ENCODE measurements at regions not wholly inside any gene's neighbourhood (a gene's known extent, or its start where the extent isn't known, plus 50 kb on each side); places are given as distances from the start of the nearest gene placed in this dataset.
"Not testable (repeated sequence)": the region's sequence is repeated elsewhere in the genome, so short reads cannot be mapped to it uniquely, and the experiment has no call there.

DNA sequence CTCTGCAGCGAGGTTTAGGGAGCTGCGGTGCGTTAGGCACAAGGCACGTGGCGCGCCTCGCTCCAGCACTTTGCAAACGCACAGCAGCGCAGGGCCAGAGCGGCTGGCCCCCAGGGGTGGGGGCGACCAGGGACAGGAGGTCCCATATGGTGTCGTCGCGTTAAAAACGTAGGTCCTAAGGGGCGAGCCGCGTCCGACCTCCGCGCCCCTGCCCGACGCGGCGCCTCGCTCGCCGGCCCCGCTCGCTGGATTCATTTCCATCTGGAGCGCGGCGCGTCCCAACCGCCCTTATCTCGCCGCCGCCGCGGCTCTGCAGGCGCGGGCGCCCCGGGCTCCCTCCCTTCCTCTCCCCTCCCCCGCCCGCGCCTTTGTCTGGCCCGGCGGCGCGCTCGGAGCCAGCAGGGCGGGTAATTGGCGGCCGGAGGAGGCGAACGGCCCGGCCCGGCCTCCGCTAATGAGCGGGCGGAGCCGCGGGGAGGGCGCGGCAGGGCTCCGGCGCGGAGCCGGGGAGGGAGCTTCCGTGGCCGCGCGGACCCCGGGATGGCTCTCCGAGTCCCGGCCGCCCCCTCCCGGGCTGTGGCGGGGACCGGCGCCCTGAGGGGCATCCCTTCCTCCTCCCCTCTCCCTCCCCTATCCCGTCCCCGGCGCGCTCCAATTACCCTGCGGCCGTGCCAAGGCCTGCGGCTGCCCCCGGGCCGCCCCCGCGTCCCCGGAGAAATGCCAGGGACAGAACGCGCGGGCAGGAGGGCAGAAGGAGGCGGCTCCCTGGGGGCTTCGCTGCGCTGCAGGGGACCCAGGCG lies 409.0 kb downstream of the BCOR start:
- no peak for DNase-seq

DNA sequence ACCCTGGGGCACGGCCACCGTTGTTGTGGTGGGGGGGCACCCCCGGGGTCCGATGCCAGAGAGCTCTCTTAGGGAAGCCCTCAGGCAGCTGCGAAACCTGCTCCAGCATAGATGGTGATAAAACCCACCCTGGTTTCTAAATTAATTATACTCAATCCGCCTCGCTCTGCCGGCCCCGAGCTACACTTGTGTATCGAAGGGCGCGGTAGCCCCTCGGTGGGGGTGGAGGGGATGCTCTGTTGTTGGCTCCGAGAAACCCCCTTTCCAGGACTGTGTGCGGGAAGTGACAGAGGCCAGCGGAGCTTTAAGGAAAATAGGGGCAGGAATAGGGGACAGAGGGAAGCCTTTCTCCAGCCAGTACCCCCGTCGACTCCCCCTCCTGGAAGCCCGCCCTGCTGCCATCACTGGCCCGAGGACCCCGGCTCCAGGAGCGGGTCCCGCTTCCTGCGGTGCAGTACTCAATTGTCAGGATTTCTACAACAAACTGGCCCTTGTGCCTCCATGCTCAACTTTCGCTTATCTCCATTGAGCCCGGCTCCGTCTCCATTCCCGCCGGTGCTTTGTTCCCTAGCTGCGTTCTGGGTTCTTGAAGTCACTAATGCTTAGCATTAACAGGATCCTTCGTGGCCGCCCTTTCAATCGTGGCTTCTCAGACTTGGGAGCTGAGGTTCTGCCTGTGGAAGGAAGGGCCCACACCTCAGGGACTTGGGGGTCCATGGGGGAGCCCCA lies 408.2 kb downstream of the BCOR start:
- no peak for DNase-seq

DNA sequence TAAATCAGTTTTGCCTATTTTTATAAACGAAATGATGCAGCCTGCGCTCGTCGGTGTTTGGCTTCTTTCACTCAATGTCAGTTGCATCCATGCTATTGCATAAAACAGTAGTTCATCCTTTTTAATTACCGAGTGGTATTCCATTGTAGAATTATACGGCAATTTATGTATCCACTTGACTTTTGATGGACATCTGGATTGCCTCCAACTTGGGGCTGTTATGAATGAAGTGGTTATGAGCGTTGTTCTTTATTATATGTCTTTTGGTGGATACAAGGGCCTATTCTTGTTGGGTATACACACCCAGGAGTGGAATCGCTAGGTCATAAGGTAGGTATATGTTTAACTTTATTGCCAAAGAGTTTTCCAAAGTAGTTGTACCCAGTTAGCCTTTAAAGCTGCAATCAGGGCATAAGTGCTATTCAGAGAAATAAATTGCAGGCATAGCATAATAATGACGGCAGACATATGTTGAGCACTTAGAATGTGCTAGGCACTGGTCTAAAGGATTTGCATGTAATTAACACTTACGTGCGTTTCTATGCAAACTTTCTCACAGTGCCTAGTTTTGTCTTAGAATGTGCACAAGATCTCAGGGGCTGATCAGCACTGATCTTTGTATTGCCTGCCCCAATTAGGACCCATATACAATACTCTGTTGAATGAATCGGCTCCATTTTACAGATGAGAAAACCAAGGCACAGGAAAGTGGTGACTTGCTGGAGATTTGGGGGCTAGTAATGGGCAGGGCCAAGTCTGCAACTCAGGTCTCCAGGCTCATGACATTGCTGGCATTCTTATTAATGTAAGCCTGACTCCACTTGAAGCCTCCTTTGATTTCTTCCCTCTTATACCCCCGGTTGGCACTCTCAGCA lies 407.0 kb downstream of the BCOR start:
- no peak for DNase-seq

DNA sequence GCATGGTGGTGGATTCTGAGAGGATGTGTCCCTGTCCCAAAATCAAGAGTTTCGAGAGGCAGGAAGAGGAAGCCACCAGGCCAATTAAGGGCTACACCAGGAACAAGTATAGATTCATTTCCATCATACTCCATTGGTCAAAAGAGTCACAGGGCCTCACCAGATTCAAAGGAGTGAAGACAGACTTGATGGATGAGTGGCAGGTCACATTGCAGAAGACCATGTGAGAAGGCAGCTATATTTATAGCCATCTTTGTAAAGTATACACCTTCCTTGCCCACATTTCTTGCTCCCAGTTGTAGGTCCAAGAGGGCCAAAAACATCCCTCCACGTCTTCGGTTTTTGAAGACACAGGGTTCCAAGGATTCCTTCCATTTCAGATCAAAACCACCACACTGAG lies 406.0 kb downstream of the BCOR start:
- DNase-seq: no peak

DNA sequence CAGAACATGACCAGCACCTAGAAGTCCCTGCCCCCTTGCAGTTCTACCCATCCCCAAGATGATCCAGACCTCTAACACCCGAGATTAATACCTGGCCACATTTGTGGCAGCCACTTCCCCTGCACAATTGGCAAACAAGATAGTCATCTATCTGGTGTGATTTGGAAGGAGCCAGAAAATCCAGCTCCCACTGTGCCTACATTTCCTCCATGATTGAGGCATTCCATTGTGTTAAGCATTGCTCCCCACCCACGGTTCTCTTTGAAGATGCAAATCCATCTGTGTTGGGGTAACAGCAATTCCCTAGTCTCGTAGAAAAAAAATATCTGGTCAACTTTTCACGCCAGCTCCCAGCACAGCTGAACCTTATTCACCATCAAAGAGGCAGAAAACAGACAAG lies 405.0 kb downstream of the BCOR start:
- DNase-seq: no peak

DNA sequence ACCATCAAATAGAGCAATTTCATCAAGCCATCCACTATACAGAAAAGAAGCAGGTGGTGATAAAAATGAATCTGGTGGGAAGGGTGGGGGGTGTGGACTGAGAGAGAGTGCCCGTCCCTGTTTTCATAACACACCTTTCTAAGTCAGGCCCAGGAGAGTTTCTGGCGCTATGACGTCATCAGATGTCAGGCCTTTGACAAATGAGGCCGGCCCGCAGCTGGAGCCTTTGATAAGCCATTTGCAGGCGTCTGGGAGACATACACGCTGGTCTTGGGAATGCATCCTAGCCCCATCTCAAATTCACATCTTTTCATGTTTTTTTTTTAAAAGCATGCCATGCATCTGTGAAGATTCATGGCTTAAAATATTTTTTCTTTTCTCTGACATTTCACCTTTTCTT lies 404.5 kb downstream of the BCOR start:
- no peak for DNase-seq

DNA sequence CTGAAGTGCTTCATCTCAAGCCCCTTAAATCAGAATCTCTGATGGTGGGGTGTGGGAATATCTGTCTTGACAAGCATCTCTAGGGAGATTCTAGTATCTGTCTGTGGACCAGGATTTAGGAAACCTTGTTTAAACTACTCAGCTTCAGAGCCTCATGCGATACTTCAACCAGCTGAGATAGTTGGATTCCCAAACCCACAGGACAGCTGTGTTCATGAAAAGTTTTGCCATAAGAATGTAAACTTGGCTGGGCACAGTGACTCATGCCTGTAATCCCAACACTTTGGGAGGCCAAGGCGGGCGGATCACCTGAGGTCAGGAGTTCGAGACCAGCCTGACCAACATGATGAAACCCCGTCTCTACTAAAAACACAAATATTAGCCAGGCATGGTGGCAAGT lies 395.1 kb downstream of the BCOR start:
- not testable (repeated sequence) for DNase-seq

DNA sequence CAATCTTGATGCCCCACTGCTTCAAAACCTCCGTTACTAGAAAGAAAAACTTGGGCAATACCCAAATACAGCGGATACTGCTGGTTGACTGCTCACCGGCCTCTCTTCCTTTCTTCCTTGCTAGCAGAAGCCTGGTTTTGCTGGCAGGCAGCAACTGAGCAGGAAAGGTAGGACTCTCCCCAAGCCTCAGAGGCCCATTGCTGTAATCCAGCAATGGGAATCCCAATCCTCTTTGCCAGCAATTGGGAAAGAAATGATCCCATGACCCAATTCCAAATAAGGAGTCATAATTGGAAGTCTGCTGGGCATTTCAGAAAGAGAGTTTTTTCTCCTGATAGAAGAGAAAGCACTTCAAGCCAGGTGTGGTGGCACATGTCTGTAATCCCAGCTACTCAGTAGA lies 394.5 kb downstream of the BCOR start:
- DNase-seq: no peak

DNA sequence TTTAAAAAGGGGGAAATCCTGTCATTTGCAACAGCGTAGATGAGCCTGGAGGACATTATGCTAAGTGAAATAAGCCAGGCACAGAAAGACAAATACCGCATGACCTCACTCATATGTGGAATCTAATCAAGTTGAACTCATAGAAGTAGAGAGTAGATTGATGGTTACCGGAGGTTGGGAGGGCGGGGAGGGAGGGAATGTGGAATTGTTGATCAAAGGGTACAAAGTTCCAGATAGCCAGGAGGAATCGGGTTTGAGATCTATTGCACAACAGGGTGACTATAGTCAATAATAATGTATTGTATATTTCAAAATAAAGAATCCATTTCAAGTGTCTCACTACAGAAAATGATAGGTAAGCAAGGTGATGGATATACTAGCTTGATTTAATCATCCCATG lies 393.2 kb downstream of the BCOR start:
- DNase-seq: no peak

DNA sequence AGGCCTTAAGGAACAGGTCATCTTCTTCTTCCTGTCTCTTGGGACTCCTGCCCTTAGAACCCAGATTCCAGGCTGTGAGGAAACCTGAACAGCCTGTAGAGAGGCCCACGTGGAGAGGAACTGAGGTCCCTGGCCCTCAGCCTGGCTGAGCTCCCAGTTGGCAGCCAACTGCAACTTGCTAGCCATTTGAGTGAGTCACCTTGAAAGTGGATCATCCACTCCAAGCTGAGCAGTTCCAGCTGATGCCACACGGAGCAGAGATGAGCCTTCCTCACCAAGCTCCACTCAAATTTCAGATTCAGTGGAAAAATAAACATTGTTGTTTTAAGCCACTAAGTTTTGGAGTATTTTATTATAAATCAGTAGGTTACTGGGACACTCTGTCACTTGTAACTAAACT lies 392.5 kb downstream of the BCOR start:
- DNase-seq: no peak

DNA sequence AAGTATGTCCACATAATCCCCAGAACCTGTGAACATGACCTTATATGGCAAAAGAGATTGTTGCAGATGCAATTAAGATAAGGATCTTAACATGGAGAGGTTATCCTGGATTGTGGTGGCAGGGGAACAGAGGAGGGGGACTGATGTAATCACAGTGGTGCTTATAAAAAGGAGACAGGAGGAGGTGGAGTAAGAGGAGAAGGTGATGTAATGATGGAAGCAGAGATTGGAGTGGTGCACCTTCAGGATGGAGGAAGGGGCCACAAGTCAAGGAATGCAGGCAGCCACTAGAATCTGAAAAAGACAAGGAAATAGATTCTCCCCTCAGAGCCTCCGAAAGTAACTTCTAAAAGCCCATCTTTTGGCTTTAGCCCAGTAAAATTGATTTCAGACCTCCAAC lies 388.4 kb downstream of the BCOR start:
- no peak for DNase-seq

DNA sequence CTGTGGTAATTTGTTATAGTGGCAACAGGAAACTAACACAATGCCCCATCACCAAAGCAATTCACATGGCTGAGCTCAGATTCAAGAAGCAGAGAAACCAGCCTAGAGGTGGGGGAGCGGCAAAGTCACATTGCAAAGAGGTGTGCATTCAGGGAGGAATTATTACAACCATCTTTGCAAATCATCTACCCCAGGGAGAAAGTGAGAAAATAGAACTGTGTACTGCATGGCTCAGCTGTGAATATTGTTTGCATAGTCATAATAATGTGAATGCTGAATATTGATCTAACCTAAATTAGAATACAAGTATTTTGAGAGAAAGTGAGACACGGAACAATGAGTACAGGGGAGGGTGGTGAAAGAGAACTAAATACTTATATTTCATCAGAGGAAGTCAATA lies 387.9 kb downstream of the BCOR start:
- DNase-seq: no peak

DNA sequence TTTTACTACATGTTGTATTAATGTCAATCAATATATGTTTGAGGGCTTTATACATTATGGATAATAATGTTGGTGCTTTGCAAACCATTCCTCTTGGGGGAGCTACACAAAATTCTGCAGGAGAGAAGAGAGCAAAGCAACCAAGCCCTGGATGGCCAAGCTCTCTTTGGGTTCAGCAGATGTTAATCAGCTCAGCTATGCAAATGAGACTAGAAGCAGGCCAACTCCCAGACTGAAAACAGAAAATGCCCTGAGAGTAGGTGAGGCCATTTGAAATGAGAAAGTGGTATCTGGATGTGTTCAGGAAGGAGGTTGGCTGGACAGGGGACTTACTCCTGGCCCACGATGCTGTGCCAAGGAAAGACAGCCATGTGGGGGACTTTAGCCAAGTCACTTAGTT lies 387.0 kb downstream of the BCOR start:
- no peak for DNase-seq

DNA sequence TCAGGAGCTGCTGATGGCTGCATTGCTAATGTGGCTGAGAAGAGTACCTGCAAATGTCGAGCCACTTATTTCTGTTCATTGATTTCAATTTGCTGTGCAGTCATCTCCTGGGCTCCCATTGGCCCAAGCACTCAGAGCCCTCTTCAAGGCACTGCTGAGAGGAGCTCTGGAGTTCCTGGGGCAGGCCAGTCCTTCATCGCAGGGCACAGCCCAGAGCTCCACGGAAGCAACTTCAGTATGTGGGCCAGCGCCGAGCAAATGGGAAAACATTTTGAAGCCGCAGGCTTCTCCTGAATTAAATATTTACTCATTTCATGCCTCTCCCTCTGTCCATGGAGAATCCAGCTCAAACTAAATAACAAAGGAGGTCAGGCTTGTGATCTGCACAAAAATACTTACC lies 383.3 kb downstream of the BCOR start:
- DNase-seq: no peak

DNA sequence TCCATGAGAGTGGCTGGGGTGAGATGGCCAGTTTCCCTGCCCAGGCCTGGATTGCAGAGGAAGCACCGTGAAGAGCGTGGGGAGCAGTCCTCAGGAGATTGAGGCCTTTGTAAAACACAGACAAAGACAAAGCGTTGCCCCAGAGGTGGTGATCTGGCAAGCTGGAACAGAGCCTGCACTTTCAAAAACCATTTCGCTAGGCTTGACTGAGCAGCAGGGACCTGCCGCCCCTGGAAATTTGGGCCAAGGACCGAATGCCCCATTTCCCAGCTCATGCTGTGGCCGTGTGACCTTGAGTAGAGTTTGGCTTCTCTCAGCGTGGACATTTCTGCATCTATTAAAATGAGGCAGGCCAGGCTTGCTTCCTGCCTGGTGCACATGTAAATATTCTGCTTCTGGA lies 381.4 kb downstream of the BCOR start:
- no peak for DNase-seq

DNA sequence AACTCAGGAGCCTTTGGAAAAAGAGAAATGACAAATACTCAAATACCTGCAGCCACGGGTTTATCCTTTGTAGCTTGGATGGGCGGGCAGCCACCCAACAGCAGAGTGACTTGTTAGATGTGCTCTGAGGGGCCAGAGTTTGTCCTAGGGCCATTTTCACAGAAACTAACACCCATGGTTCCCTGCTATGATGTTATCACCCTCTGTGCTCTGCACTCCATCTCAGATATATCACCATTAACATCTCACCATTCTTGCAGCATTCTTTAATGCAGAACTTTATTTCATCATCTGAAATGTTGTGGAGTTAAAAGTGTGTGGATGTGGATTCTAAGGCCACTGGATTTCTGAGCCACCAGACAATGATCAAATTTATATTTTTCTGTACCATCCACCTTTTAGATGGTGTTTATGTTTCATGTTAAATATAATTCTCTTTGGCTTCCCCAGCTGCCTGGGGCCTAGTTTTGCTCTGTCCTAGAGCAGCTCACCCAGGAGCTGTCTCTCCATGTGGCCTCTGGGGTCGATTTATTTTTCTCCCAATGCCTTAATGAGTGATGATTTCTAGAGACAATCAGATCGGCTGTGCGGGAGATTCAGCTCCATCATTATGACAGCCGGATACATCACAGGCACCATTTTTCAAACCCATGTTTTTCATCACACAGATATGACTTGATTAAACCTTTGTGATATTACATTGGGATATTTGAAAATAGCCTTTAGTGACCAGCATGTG lies 380.8 kb downstream of the BCOR start:
- DNase-seq: no peak

DNA sequence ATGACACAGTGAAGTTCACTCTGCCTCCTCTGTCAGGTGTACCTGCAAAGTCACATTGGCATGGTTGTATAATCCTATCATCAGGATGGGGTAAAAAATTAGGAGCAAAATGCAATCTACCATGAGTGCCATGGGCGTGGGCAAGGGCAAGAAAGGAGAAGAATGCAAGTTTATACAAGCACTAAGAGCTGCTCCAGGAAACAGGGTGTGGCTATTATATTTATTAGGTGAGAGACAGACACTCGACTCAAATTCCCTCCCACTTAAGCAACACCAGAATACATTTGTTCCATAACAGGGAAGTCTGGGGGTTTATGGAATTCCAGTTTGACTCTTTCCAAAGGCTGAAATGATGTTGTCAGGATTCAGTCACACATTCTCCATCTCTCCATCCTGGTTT lies 378.8 kb downstream of the BCOR start:
- no peak for DNase-seq

DNA sequence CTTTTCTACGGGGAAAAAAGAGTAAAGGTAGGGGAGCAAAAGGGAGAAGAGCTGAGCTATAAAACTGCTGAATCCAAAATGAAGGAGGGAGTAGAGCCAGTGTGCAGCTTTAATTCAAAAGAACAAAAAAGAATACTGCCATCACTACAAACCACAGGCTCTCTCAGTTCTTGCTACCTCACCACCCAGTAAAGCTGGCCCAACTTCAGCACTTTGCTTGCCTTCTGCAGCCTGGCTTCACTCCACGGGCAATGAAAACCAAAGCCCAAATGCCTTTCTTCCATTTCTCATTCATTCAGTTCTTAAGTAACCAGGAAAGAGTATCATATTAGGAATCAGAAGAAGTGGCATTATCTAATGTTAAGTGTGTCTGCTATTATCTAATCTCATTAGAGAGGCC lies 376.8 kb downstream of the BCOR start:
- no peak for DNase-seq

DNA sequence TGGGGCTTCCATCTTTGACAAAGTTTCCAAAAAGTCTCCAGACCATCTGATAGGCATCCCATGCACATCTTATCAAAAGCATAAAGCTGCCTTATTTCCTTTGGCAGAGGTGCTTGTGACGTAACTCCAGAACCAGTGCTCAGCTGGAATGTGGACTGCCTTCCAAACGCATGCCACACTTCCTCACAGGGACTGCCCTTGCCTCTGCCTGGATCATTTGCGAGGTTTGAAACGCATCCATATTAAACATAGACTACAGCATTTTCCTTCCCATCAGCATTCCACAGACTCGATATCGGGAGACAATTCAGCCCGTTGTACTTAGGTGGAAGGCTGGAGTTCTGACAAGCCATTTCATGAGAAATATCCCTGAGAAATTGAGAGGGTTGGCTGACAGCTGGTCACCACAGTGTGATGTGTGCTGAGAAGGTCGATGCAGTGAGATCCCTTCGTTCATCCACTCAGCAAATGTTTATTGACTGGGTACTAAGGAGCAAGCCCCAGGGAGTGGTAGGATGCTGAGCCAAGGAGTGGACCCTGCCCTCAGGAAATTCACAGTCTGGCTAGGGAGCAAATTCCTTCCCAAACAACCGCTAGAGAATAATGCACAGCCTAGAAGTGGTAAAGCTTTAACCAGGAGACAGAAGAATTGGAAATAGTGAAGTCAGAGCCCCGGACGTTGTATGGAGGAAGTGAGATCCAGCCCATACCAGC lies 376.0 kb downstream of the BCOR start:
- DNase-seq: no peak

DNA sequence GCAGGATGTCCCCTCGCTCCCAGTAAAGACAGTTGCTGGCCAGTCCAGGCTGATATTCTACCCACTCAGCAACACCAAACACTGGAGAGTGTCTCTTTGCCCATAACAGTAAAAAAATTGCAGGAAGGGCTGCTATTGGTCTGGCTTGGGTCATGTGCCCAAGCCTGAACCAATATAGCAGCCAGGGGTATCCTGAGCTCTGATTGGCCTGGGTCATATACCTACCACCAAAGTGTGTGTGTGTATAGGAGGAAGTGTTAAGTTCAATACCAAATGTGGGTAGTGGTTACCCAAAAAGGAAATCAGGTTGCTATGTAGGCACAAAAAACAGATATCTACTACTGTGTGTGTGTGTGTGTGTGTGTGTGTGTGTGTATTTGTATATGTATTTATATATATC lies 373.2 kb downstream of the BCOR start:
- DNase-seq: no peak

DNA sequence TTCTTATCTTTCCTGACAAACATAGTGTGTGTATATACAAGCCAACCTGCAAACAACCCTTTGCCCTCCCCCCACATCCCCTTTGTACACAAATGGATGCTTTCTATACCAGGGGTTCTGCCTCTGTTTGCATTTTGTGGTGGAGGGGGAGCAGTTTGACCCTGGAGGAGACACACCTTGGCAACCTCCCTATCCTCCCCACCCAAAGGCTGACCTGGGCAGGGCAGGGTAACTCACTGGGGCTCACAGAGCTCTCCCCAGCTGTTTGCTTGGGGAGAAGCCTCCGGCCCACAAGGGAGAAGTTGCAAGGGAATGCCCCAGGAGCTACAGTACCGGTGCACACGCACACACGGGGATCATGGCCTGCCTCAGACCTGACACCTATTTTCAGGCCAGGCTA lies 372.6 kb downstream of the BCOR start:
- DNase-seq: no peak

DNA sequence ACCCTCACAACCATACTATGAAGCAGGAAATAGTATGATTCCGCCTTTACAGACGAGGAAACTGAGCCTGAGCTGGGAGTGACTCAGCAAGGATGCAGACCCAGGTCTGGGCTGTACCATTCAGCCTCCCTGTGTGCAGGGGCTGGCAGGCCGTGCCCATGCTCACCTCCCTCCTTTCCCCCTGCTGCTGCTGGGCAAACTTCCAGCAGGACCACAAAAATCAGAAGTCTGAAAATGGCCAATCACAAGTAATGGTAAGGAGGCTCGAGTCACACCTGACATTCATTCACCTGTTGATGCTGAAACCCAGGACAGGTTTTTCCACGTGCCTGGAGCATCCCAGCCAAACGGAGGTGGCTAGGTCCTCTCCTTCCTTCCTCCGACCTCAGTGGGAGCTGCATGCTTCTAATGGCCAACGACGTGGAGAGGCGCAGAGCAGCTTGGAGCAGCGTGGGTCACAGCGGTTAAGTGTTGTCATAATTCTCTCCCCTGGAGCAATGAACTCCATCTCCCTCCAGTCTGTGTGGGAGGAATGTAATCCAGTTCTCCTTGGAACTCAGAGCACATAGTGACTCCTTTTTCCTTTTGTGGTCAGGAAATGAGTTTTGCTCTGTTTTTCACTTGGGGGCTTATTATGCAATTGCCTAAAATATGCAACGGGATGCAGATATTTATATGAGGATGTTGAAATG lies 371.7 kb downstream of the BCOR start:
- no peak for DNase-seq

Data from T-helper 9 cell (primary cell).